GM21515 (cell line): ENCODE measurements at regions not wholly inside any gene's neighbourhood (a gene's known extent, or its start where the extent isn't known, plus 50 kb on each side); places are given as distances from the start of the nearest gene placed in this dataset.
"Not testable (repeated sequence)": the region's sequence is repeated elsewhere in the genome, so short reads cannot be mapped to it uniquely, and the experiment has no call there.

Experiments used
- ATAC-seq: cut with Tn5 transposase; IDR thresholded peaks from one replicate; pipeline ENCODE4 v1.9.1; 2021; ENCODE audit not compliant: unreplicated experiment

- ATAC-seq = no peak
Measured at GRCh38 chr2:219829667-219830352, 202.4 kb downstream of the SLC4A3 start.

- no peak for ATAC-seq
Measured at GRCh38 chr2:219830353-219830738, 202.9 kb downstream of the SLC4A3 start.

GRCh38 chr2:219831957-219832356, 204.5 kb downstream of the SLC4A3 start:
- no peak for ATAC-seq

- no peak for ATAC-seq
Measured at GRCh38 chr2:219832904-219833303, 205.5 kb downstream of the SLC4A3 start.

GRCh38 chr2:219835493-219835892, 208.1 kb downstream of the SLC4A3 start:
- ATAC-seq = no peak

GRCh38 chr2:219836647-219837177, 209.3 kb downstream of the SLC4A3 start:
- no peak for ATAC-seq

- peak; percentile 97 for ATAC-seq
Measured at GRCh38 chr2:219844401-219845091, 217.1 kb downstream of the SLC4A3 start.

- ATAC-seq = no peak
Measured at GRCh38 chr2:219848882-219849281, 221.5 kb downstream of the SLC4A3 start.

- ATAC-seq = no peak
Measured at GRCh38 chr2:219851169-219851568, 223.7 kb downstream of the SLC4A3 start.

GRCh38 chr2:219851801-219852481, 224.5 kb downstream of the SLC4A3 start:
- no peak for ATAC-seq

GRCh38 chr2:219852626-219853025, 225.2 kb downstream of the SLC4A3 start:
- ATAC-seq = no peak

GRCh38 chr2:219856602-219857001, 229.2 kb downstream of the SLC4A3 start:
- ATAC-seq = no peak

- no peak for ATAC-seq
Measured at GRCh38 chr2:219857751-219858150, 230.3 kb downstream of the SLC4A3 start.

GRCh38 chr2:219861307-219861706, 233.9 kb downstream of the SLC4A3 start:
- no peak for ATAC-seq

GRCh38 chr2:219864154-219864553, 236.7 kb downstream of the SLC4A3 start:
- no peak for ATAC-seq

- ATAC-seq = no peak
Measured at GRCh38 chr2:219868635-219869034, 241.2 kb downstream of the SLC4A3 start.

- ATAC-seq = no peak
Measured at GRCh38 chr2:219870041-219870440, 242.6 kb downstream of the SLC4A3 start.

GRCh38 chr2:219871351-219871750, 243.9 kb downstream of the SLC4A3 start:
- no peak for ATAC-seq

- ATAC-seq = no peak
Measured at GRCh38 chr2:219875036-219875435, 247.6 kb downstream of the SLC4A3 start.

- ATAC-seq = not testable (repeated sequence)
Measured at GRCh38 chr2:219875986-219876385, 248.6 kb downstream of the SLC4A3 start.

GRCh38 chr2:219876931-219877330, 249.5 kb downstream of the SLC4A3 start:
- no peak for ATAC-seq

- no peak for ATAC-seq
Measured at GRCh38 chr2:219877728-219878127, 250.3 kb downstream of the SLC4A3 start.
